Body of pancreas (tissue), 4 donors: ENCODE measurements at regions not wholly inside any gene's neighbourhood (a gene's known extent, or its start where the extent isn't known, plus 50 kb on each side); places are given as distances from the start of the nearest gene placed in this dataset.

Experiments
- CTCF ChIP-seq, 7 experiments: fragments of 450-650 bp in 4 of 7; fragments of 200-600 bp in 3 of 7; sonication (generic) in 3 of 7; IDR thresholded peaks; one replicate each; pipeline ENCODE4 v1.5.1; 2016 to 2019; ENCODE audit warnings: antibody characterized with exemption in 7 of 7
- POLR2A ChIP-seq, 3 donors: fragments of 450-650 bp; IDR thresholded peaks; one replicate each; pipeline ENCODE4 v1.6.1; 2016; ENCODE audit warnings: antibody characterized with exemption in 3 of 3, mild to moderate bottlenecking in 2 of 3

- no peak for TF ChIP-seq POLR2A (IDR thresholded peaks at IDR 0.05)
- TF ChIP-seq CTCF (IDR thresholded peaks at IDR 0.05), result no peak
Observed at GRCh38 chr1:71296551-71297134, 215.8 kb upstream of the ZRANB2 start.
